ENCODE measurements at regions not wholly inside any gene's neighbourhood (a gene's known extent, or its start where the extent isn't known, plus 50 kb on each side); places are given as distances from the start of the nearest gene placed in this dataset.

DNA sequence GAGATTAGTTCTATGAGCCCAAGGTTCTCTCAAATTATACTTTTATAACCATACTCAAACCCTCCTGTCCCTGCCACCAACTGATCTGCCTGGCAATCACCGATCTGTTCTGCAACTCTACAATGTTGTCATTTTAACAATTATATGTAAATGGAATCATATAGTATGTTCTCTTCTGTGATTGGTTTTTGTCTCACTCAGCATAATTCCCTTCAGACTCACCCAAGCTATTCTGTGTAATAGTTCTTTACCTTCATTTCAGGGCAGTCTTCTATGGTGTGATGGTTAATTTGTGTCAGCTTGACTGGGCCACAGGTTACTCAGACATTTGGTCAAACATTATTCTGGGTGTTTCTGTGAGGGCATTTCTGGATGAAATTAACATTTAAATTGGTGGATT, 181.9 kb upstream of the CXCL12 start:
- Histone ChIP-seq H3K4me3 (ENCODE audit: low read length in 2 of 2) (no peak overlapping the region), H3K4ac (ENCODE audit: low read length) (no peak overlapping the region), H2BK15ac (ENCODE audit: low read length) (no peak overlapping the region), H3K9me3 (replicated peaks in 1 of 2; ENCODE audit: control insufficient read depth in 2 of 2, insufficient read depth in 1 of 2, low read depth in 1 of 2, low read length in 2 of 2) (peaks cover 0 to 3% of the 10 kb centered on the region in 2 donors), H3K27ac (replicated peaks; ENCODE audit: low read length) (no peak overlapping the region), H2BK5ac (ENCODE audit: low read length) (no peak overlapping the region), H2BK120ac (ENCODE audit: low read depth, low read length) (no peak overlapping the region), H3K4me2 (ENCODE audit: insufficient read depth, low read length, poor library complexity, severe bottlenecking) (no peak overlapping the region), H3K36me3 (replicated peaks in 1 of 2; ENCODE audit: control insufficient read depth in 2 of 2, insufficient read depth in 2 of 2, low read length in 2 of 2) (no peaks in the 10 kb centered on the region), H3K23ac (ENCODE audit: low read depth, low read length, poor library complexity) (no peak overlapping the region), H2BK12ac (ENCODE audit: low read length) (no peak overlapping the region), H3K9ac (ENCODE audit: low read depth, low read length, poor library complexity) (no peak overlapping the region), H2AK5ac (ENCODE audit: low read depth, low read length) (no peak overlapping the region), H4K8ac (ENCODE audit: low read depth, low read length) (no peak overlapping the region), H3K14ac (ENCODE audit: low read length) (no peak overlapping the region), H3K18ac (ENCODE audit: low read length) (no peak overlapping the region), H3K27me3 (ENCODE audit: control insufficient read depth in 3 of 3, insufficient read depth in 3 of 3, low read depth in 1 of 3, low read length in 3 of 3) (no peaks in the 10 kb centered on the region), H3K79me1 (ENCODE audit: low read depth, low read length) (no peaks in the 10 kb centered on the region), H2AFZ (ENCODE audit: low read length) (no peak overlapping the region), H4K91ac (ENCODE audit: low read depth, low read length, poor library complexity) (no peak overlapping the region), H3K4me1 (ENCODE audit: control insufficient read depth in 2 of 2, insufficient read depth in 1 of 2, low read depth in 1 of 2, low read length in 2 of 2) (peaks cover 0 to 5% of the 10 kb centered on the region in 2 donors)
- no CpG with 5 or more reads among the region's 1 CpG for WGBS, 2 donors (ENCODE audit: extremely low coverage in 2 of 2, insufficient read length in 2 of 2, insufficient replicate concordance in 1 of 2)
- no peak for DNase-seq (ENCODE audit: low spot score)

DNA sequence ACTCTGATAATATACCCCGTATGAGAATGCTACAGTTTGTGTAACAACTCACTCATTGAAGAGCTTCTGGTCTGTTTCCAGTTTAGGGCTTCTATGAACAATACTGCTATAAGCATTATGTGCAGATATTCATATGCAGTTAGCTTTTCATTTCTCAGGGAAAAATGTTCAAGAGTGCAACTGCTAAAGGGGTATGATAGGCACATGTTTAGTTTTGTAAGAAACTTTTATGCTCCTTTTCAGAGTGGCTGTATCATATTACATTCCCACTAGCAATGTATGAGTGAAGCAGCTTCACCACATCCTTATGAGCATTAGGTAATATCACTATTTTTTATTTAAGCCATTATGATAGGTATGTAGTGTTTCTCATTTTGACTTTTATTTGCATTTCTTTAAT, 182.6 kb upstream of the CXCL12 start:
- H2BK5ac ChIP-seq (ENCODE audit: low read length) = no peak overlapping the region
- no peak overlapping the region for H2BK120ac ChIP-seq (ENCODE audit: low read depth, low read length)
- H3K79me1 ChIP-seq (ENCODE audit: low read depth, low read length) = no peaks in the 10 kb centered on the region
- H2AK5ac ChIP-seq (ENCODE audit: low read depth, low read length) = no peak overlapping the region
- H3K4me3 ChIP-seq (ENCODE audit: low read length in 2 of 2) = no peak overlapping the region
- no peak overlapping the region for H3K4me2 ChIP-seq (ENCODE audit: insufficient read depth, low read length, poor library complexity, severe bottlenecking)
- no peak overlapping the region for H2AFZ ChIP-seq (ENCODE audit: low read length)
- H4K91ac ChIP-seq (ENCODE audit: low read depth, low read length, poor library complexity) = no peak overlapping the region
- no peak for DNase-seq (ENCODE audit: low spot score)
- no peaks in the 10 kb centered on the region for H3K36me3 ChIP-seq (replicated peaks in 1 of 2; ENCODE audit: control insufficient read depth in 2 of 2, insufficient read depth in 2 of 2, low read length in 2 of 2)
- no peak overlapping the region for H3K9ac ChIP-seq (ENCODE audit: low read depth, low read length, poor library complexity)
- peaks cover 0 to 5% of the 10 kb centered on the region in 2 donors for H3K4me1 ChIP-seq (ENCODE audit: control insufficient read depth in 2 of 2, insufficient read depth in 1 of 2, low read depth in 1 of 2, low read length in 2 of 2)
- peaks cover 0 to 3% of the 10 kb centered on the region in 2 donors for H3K9me3 ChIP-seq (replicated peaks in 1 of 2; ENCODE audit: control insufficient read depth in 2 of 2, insufficient read depth in 1 of 2, low read depth in 1 of 2, low read length in 2 of 2)
- no peak overlapping the region for H3K23ac ChIP-seq (ENCODE audit: low read depth, low read length, poor library complexity)
- H2BK12ac ChIP-seq (ENCODE audit: low read length) = no peak overlapping the region
- H2BK15ac ChIP-seq (ENCODE audit: low read length) = no peak overlapping the region
- no peak overlapping the region for H3K18ac ChIP-seq (ENCODE audit: low read length)
- H3K27ac ChIP-seq (replicated peaks; ENCODE audit: low read length) = no peak overlapping the region
- no peak overlapping the region for H3K4ac ChIP-seq (ENCODE audit: low read length)
- H4K8ac ChIP-seq (ENCODE audit: low read depth, low read length) = no peak overlapping the region
- no peaks in the 10 kb centered on the region for H3K27me3 ChIP-seq (ENCODE audit: control insufficient read depth in 3 of 3, insufficient read depth in 3 of 3, low read depth in 1 of 3, low read length in 3 of 3)
- no peak overlapping the region for H3K14ac ChIP-seq (ENCODE audit: low read length)
- no CpG with 5 or more reads among the region's 1 CpG for WGBS, 2 donors (ENCODE audit: extremely low coverage in 2 of 2, insufficient read length in 2 of 2, insufficient replicate concordance in 1 of 2)

DNA sequence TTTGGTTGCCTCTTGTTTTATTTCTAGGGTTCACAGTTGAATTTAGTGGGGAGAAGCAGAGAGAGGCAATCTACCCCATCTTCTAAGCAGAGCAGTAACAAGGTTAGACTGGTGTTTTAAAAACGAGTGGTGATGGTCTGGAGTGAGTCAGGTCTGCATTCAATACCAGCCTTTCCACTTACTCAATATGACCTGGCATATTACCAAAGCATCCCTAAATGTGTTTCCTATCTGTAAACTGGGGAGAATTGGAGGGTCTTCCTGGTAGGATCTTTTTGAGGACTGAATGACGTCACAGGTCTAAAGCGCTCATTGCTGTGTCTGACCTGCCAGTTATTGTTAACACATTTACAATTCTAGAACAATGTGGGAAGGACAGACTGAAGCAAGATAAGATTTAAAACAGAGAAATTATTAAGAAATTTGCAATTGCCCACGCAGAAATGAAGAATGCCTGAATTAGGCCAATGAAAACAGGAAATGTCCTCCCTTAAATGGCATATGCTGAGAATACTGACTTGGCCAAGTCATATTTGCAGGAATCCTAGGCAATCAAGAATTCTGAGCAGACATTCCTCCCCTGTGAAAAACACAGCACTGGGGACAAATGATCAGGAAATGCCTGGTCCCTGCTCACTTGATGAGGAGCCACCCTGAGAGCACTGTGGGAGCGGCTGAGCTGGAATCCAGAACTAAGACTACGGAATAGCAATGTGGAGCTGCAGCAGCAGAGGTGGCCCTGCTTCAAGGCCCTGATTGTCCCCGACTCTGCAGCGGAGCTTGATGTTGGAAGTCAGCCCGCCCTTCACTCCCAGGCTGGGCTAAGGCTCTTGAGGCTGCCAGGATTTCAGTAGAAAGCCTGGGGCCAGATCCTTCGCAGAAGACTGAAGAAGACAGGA, 184.5 kb upstream of the CXCL12 start:
- H4K8ac ChIP-seq (ENCODE audit: low read depth, low read length) = no peak overlapping the region
- peaks cover 0 to 3% of the 10 kb centered on the region in 2 donors for H3K9me3 ChIP-seq (replicated peaks in 1 of 2; ENCODE audit: control insufficient read depth in 2 of 2, insufficient read depth in 1 of 2, low read depth in 1 of 2, low read length in 2 of 2)
- H2BK12ac ChIP-seq (ENCODE audit: low read length) = no peak overlapping the region
- WGBS, 2 donors (ENCODE audit: extremely low coverage in 2 of 2, insufficient read length in 2 of 2, insufficient replicate concordance in 1 of 2) = no CpG with 5 or more reads among the region's 10 CpGs
- peaks cover 0 to 5% of the 10 kb centered on the region in 2 donors for H3K4me1 ChIP-seq (ENCODE audit: control insufficient read depth in 2 of 2, insufficient read depth in 1 of 2, low read depth in 1 of 2, low read length in 2 of 2)
- H3K18ac ChIP-seq (ENCODE audit: low read length) = peak overlapping the region; percentile 16
- H4K91ac ChIP-seq (ENCODE audit: low read depth, low read length, poor library complexity) = no peak overlapping the region
- H2AK5ac ChIP-seq (ENCODE audit: low read depth, low read length) = peak overlapping the region; percentile 51
- no peak overlapping the region for H3K4ac ChIP-seq (ENCODE audit: low read length)
- no peak overlapping the region for H3K4me2 ChIP-seq (ENCODE audit: insufficient read depth, low read length, poor library complexity, severe bottlenecking)
- no peak overlapping the region for H2BK15ac ChIP-seq (ENCODE audit: low read length)
- DNase-seq (ENCODE audit: low spot score) = no peak
- no peak overlapping the region for H3K23ac ChIP-seq (ENCODE audit: low read depth, low read length, poor library complexity)
- H3K36me3 ChIP-seq (replicated peaks in 1 of 2; ENCODE audit: control insufficient read depth in 2 of 2, insufficient read depth in 2 of 2, low read length in 2 of 2) = no peaks in the 10 kb centered on the region
- H3K4me3 ChIP-seq (ENCODE audit: low read length in 2 of 2) = no peak overlapping the region
- H3K79me1 ChIP-seq (ENCODE audit: low read depth, low read length) = no peaks in the 10 kb centered on the region
- H3K9ac ChIP-seq (ENCODE audit: low read depth, low read length, poor library complexity) = no peak overlapping the region
- H2AFZ ChIP-seq (ENCODE audit: low read length) = no peak overlapping the region
- H3K27ac ChIP-seq (replicated peaks; ENCODE audit: low read length) = no peak overlapping the region
- no peak overlapping the region for H2BK5ac ChIP-seq (ENCODE audit: low read length)
- no peak overlapping the region for H3K14ac ChIP-seq (ENCODE audit: low read length)
- peak overlapping the region; percentile 69 for H2BK120ac ChIP-seq (ENCODE audit: low read depth, low read length)
- no peaks in the 10 kb centered on the region for H3K27me3 ChIP-seq (ENCODE audit: control insufficient read depth in 3 of 3, insufficient read depth in 3 of 3, low read depth in 1 of 3, low read length in 3 of 3)

DNA sequence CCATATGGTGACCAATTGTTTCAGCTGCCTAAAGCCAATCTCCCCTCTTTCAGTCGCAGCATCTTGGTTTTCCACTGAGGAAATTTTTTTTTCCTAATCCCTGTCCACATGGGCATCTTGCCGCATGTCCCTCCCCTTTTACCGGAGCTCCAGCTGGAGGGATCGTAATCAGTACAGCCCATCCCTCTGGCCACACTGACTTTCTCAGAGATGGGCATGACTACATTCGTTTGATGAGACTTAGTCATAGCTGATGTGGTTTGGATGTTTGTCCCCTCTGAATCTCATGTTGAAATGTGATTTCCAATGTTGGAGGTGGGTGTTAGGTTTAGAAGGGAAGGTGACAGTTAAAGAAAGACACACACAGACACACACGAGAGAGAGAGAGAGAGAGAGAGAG, 186.8 kb upstream of the CXCL12 start:
- Histone ChIP-seq H2BK12ac (ENCODE audit: low read length) (no peak overlapping the region), H4K8ac (ENCODE audit: low read depth, low read length) (no peak overlapping the region), H2BK15ac (ENCODE audit: low read length) (no peak overlapping the region), H3K14ac (ENCODE audit: low read length) (no peak overlapping the region), H2BK5ac (ENCODE audit: low read length) (no peak overlapping the region), H3K9ac (ENCODE audit: low read depth, low read length, poor library complexity) (no peak overlapping the region), H2AK5ac (ENCODE audit: low read depth, low read length) (no peak overlapping the region), H2AFZ (ENCODE audit: low read length) (no peak overlapping the region), H3K36me3 (replicated peaks in 1 of 2; ENCODE audit: control insufficient read depth in 2 of 2, insufficient read depth in 2 of 2, low read length in 2 of 2) (no peaks in the 10 kb centered on the region), H3K18ac (ENCODE audit: low read length) (no peak overlapping the region), H2BK120ac (ENCODE audit: low read depth, low read length) (no peak overlapping the region), H3K4me1 (ENCODE audit: control insufficient read depth in 2 of 2, insufficient read depth in 1 of 2, low read depth in 1 of 2, low read length in 2 of 2) (peaks cover 0 to 3% of the 10 kb centered on the region in 2 donors), H3K4me3 (ENCODE audit: low read length in 2 of 2) (no peak overlapping the region), H3K23ac (ENCODE audit: low read depth, low read length, poor library complexity) (no peak overlapping the region), H4K91ac (ENCODE audit: low read depth, low read length, poor library complexity) (no peak overlapping the region), H3K9me3 (replicated peaks in 1 of 2; ENCODE audit: control insufficient read depth in 2 of 2, insufficient read depth in 1 of 2, low read depth in 1 of 2, low read length in 2 of 2) (peaks cover 0 to 2% of the 10 kb centered on the region in 2 donors), H3K27ac (replicated peaks; ENCODE audit: low read length) (no peak overlapping the region), H3K79me1 (ENCODE audit: low read depth, low read length) (no peaks in the 10 kb centered on the region), H3K4me2 (ENCODE audit: insufficient read depth, low read length, poor library complexity, severe bottlenecking) (no peak overlapping the region), H3K27me3 (ENCODE audit: control insufficient read depth in 3 of 3, insufficient read depth in 3 of 3, low read depth in 1 of 3, low read length in 3 of 3) (no peaks in the 10 kb centered on the region), H3K4ac (ENCODE audit: low read length) (no peak overlapping the region)
- no CpG with 5 or more reads among the region's 6 CpGs for WGBS, 2 donors (ENCODE audit: extremely low coverage in 2 of 2, insufficient read length in 2 of 2, insufficient replicate concordance in 1 of 2)
- DNase-seq (ENCODE audit: low spot score) = no peak

All from neuronal stem cell (in vitro differentiated cells).